NCI-H345 treated with DMSO at 0.1 percent for 48 hours (cell line): ENCODE measurements at regions not wholly inside any gene's neighbourhood (a gene's known extent, or its start where the extent isn't known, plus 50 kb on each side); places are given as distances from the start of the nearest gene placed in this dataset.

Source experiments
- DNase-seq: peaks from one replicate; lab custom pipeline; 2025; ENCODE audit not compliant: unreplicated experiment; lab: John Stamatoyannopoulos, UW

DNA sequence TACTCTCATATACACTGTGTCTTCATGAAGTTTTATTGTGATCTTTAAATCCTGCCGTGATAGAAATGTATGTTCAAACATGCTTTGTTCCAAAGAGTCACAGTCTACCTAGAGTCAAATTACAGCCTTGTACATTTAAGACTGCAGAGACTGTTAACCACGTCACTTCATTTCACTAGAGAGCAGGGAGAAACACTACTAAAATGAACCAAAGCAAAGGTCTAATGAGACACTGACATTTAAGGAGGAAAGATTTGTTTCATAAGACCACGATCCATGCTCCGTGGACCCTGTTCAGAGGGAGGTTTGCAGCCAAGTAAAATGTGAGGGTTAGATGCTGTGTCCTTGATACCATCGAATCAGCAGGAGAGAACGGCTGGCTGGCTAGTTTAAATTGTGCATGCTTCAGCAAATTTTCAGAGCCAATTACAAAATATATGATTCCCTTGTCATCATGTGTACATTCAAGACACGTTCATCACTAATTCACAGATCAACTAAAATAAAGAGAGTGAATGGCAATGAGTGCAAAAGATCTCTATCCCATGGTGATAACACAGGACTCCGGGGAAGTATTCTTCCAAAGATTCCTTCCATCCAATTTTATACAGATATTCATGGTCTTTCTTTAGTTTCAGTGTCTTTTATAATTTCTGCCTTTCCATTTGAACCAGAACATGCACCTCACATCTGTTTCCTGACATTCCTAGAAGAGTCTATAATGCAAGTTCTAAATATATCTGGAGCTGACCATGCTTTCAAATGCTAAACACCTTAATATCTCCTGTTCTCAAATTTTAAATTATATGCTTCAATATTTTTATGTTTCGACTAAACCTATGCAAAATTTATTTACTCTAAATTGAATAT is 960.9 kb upstream of the FAT3 start:
- no peak for DNase-seq

DNA sequence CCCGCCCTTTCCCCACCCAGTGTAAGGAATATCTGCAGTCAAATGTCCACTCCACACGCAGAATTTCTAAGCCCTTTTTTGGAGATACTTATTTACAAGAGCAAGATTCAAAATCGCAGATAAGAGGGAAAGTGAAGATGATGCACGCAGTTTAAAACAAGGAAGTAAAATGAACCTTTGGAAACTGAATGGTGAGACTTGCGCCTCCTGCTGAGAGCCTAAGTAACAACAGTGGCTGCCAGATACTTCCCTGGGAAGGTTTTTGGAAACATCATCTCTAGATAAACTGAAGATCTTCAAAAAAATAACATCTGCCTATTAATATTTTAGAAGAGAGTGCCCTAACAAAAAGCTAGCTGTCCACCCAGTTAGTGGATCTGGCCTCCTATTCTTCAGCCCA is 963.1 kb upstream of the FAT3 start:
- DNase-seq = no peak

DNA sequence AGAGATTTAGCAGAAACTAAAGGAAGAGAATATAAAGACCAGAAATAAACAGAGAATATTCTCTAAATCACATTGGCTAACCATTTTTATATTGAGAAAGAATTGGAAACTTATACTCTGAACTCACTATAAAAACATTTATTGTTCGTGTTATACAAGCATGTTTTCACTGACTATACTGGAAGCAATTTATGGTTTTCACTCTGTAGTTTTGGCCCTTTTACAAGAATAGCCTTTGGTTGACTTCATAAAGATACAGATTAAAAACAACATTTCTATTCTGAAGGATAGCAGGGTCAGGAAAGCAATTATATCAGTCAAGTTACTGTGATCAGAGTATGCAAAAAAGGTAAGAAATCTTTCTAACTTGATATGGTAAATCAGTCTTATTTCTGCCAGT is 965.7 kb upstream of the FAT3 start:
- no peak for DNase-seq

GRCh38 chr11:91257667-91258066 is 967.0 kb upstream of the FAT3 start:
- DNase-seq = no peak

GRCh38 chr11:91248199-91248807 is 976.3 kb upstream of the FAT3 start:
- peak; percentile 20 for DNase-seq

- DNase-seq = no peak
These were observed 977.4 kb upstream of the FAT3 start for GRCh38 chr11:91247009-91247735.

- no peak for DNase-seq
These were observed 979.7 kb upstream of the FAT3 start for GRCh38 chr11:91244912-91245311.

DNA sequence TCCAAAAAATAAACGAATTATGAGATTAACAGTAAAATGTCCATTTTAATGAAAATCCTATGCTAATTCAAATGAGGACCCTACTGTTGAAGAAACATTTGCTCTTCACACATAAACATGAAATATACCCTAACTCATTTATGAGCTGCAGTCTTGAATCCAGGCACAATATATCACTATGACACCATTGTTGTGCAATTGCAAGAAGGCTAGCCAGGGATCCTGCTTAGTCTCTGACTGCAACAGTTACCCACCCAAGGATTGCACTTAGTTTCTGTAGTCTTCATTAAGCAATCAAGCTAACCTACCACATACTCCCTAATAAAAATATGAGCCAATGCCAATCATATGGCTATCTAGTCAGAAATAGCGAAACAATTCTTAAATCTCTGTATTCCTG is 981.0 kb upstream of the FAT3 start:
- DNase-seq = no peak

- no peak for DNase-seq
These were observed 981.6 kb upstream of the FAT3 start for GRCh38 chr11:91243051-91243450.

DNA sequence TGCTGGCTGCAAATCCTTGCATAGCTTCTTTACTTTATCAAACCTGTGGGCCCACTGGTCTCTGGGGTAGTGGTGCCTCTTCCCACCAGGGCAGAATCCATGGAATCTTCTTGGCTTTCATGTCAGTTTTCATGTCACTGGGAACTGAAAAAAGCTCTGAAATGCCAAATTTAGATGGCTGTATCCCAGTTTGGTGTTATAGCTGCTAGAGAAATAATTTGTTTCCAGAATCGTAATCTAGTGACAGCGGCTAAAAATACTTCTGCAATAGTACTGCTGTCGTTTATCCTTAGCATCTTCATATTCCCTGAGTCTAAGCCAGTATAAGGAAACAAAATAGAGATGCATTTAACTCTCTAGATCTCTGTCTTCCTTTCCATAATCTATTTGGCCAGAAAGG is 983.4 kb upstream of the FAT3 start:
- DNase-seq = no peak

- no peak for DNase-seq
These were observed 985.3 kb upstream of the FAT3 start for GRCh38 chr11:91239359-91239758.

- DNase-seq = no peak
These were observed 993.4 kb upstream of the FAT3 start for GRCh38 chr11:91231226-91231625.

DNA sequence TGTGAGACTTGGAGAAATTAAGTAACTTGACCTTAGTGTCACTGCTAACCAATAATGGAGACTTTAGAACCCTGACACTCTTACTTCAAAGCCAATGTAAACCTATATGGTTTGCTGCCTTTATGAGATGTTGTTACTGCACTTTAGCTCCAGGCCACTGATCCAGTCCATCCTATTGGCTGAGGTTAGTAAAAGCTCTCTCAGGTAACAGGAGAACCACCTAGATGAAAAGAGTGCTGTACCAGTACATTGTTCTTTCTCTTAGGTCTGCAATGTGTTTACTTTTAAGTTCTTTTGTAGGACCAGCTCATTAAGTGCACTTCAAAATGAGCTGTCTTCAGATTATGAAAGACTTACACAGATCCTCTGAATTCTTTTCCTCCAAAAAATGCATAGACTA is 994.0 kb upstream of the FAT3 start:
- peak; percentile 5 for DNase-seq

DNA sequence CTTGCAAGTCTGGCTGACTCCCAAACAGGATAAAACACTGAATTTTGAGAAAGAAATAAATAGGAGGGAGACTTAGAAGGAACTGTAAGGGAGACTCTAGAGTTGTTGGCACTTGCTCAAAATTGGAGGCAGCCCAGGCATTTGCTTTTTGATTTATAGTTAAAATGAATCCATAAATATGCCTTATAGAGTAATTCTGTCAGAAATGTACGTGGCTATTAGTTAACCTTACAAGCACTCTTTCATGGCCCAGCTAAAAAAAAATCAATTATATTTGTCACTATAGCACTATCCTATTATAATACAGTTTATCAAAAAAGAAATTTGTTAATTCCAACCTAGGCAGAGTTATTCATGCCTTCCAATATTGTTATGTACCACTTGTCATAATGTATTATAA is 1000.0 kb upstream of the CHORDC1 start:
- DNase-seq = no peak

DNA sequence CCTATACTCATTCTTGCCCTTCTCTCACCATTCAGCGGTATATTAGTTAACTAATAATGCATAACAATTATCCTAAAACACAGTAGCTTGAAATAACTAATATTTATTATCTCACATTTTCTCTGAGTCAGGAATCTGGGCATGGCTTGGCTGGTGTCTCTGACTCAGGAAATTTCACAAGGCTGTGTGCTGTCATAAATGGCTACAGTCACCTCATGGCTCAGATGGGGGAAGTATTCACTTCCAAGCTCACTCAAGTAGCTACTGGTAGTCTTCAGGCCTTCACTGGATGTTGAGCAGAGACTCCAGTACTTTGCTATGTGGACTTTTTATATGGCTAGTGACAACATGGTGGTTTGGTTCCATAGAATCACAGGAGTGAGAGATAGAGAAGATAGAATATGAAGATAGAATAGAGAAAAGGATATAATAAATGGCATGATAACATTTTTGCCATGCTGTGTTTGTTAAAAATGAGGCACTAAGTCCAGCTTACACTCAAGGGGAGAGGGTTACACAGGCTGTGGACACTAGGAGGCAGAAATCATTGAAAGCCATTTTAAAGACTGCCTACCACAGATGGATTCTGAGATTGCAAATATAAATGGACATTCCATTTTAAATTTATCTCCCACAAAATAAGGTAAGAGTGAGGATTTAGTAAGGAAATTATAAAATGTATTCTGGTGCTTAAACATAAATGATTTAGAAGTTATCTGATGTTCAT is 997.8 kb upstream of the CHORDC1 start:
- no peak for DNase-seq

GRCh38 chr11:91219535-91219934 is 996.7 kb upstream of the CHORDC1 start:
- no peak for DNase-seq

GRCh38 chr11:91209751-91210150 is 986.9 kb upstream of the CHORDC1 start:
- no peak for DNase-seq

DNA sequence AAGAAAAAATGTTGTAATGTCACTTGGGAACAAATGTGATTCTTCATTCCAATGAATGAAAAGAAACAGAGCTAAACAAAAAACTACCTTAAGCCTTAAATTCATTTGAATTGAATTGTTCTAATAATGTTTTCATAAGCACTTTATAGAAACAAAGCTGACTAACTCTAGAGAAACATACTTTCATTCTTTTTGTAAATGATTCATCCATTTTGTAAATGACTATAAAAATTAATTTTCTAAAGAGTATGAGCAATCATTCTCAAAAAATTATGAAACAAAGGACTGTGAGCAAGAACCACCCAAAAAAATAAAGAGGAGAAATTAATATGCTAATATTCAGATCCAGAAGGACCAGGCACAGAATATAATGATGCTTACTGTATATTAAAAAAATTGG is 986.5 kb upstream of the CHORDC1 start:
- DNase-seq = no peak

- DNase-seq = no peak
These were observed 977.0 kb upstream of the CHORDC1 start for GRCh38 chr11:91199866-91200265.

DNA sequence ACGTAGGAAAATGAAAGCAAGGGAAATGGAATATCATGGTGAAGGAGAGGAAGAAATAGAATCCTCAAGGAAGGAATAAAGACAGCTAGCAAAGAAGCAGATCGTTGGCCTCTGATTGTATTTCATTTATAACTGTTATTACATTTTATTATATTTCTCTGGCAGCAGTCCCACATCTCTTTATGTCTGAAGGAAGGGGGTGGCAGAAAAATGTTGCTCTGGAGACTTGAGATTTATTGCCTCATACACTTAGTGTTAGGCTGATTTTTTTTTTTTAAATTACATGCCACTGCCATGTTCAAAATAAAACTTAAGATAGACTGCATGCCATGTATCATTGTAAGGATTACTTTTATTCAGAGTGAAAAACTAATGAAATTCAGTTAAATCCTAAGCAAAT is 971.7 kb upstream of the CHORDC1 start:
- DNase-seq = no peak

- DNase-seq = no peak
These were observed 965.6 kb upstream of the CHORDC1 start for GRCh38 chr11:91188484-91188883.
